CD4-positive, alpha-beta T cell (primary cell): ENCODE measurements at regions not wholly inside any gene's neighbourhood (a gene's known extent, or its start where the extent isn't known, plus 50 kb on each side); places are given as distances from the start of the nearest gene placed in this dataset.

Experiments used
- ATAC-seq: fragments of 200-7000 bp; cut with Tn5 transposase; one replicate; pipeline ENCODE4 v1.10.0; 2022; ENCODE audit warnings: mild to moderate bottlenecking; ENCODE audit not compliant: poor library complexity
- CTCF ChIA-PET: fragments of 350-600 bp; sonication (Branson Sonifier 250); formaldehyde crosslinking; loops from one replicate; lab custom pipeline; 2021; ENCODE audit warnings: antibody characterized with exemption, inconsistent platforms; lab: Charles Lee
- POLR2A ChIA-PET: fragments of 350-600 bp; sonication (Branson Sonifier 250); formaldehyde crosslinking; loops from one replicate; lab custom pipeline; 2021; ENCODE audit warnings: antibody characterized with exemption, inconsistent platforms; lab: Charles Lee
- DNase-seq, 14 experiments: peaks; one replicate each; pipeline ENCODE4 v3.0.0-alpha.2; 2013 to 2020; ENCODE audit warnings: mixed read lengths in 2 of 14
- H3K27ac ChIP-seq, 2 donors: one replicate each; pipeline versions ENCODE4 v1.5.1 to v1.7.0; 2013; ENCODE audit warnings: low read length in 2 of 2, low read depth in 1 of 2, mild to moderate bottlenecking in 1 of 2
- H3K27me3 ChIP-seq, 2 experiments: 1 replicate in 1 of 2; 2 replicates in 1 of 2; pipeline versions ENCODE4 v1.6.1 to v1.7.0; 2013; ENCODE audit warnings: low read length in 2 of 2, control low read depth in 1 of 2, mild to moderate bottlenecking in 1 of 2, moderate library complexity in 1 of 2; ENCODE audit not compliant: insufficient read depth in 2 of 2, control insufficient read depth in 1 of 2
- H3K36me3 ChIP-seq: one replicate; pipeline ENCODE4 v1.6.1; 2013; ENCODE audit warnings: low read length, control low read depth; ENCODE audit not compliant: insufficient read depth
- H3K4me1 ChIP-seq: one replicate; pipeline ENCODE4 v1.6.1; 2013; ENCODE audit warnings: low read length, control low read depth; ENCODE audit not compliant: insufficient read depth
- H3K4me3 ChIP-seq: one replicate; pipeline ENCODE4 v1.5.1; 2013; ENCODE audit warnings: mild to moderate bottlenecking, low read length, moderate library complexity
- H3K9me3 ChIP-seq, 2 experiments: 1 replicate in 1 of 2; 2 replicates in 1 of 2; pipeline versions ENCODE4 v1.6.1 to v1.7.0; 2013; ENCODE audit warnings: low read length in 2 of 2, mild to moderate bottlenecking in 2 of 2, control low read depth in 1 of 2, moderate library complexity in 1 of 2; ENCODE audit not compliant: control insufficient read depth in 1 of 2, insufficient read depth in 1 of 2
- H3K27ac Mint-ChIP-seq: one replicate; pipeline ENCODE4 v1.8.0; 2020; ENCODE audit warnings: mixed read lengths
- H3K27me3 Mint-ChIP-seq: one replicate; pipeline ENCODE4 v1.8.0; 2021; ENCODE audit warnings: mixed read lengths
- H3K36me3 Mint-ChIP-seq: one replicate; pipeline ENCODE4 v1.8.0; 2021; ENCODE audit warnings: low read depth, mixed read lengths
- H3K4me1 Mint-ChIP-seq: one replicate; pipeline ENCODE4 v1.8.0; 2021; ENCODE audit warnings: low read depth, mixed read lengths
- H3K4me3 Mint-ChIP-seq: one replicate; pipeline ENCODE4 v1.8.0; 2020; ENCODE audit warnings: mild to moderate bottlenecking, mixed read lengths
- H3K9me3 Mint-ChIP-seq: one replicate; pipeline ENCODE4 v1.8.0; 2020; ENCODE audit warnings: mixed read lengths
- intact Hi-C, 2 experiments: fragments of 100-400 bp; cut with DNase I in 1 of 2; cut with micrococcal nuclease in 1 of 2; formaldehyde crosslinking; loops; one replicate each; pipeline versions ENCODE4 v1.15.1 to v1.9.0; 2023 to 2025; cut with DNase I, micrococcal nuclease
- TF ChIP-seq, protein P1 (sequence below): fragments of 200-600 bp; IDR thresholded peaks from one replicate; pipeline ENCODE4 v1.8.0; 2022; ENCODE audit warnings: antibody characterized with exemption, mild to moderate bottlenecking

DNA sequence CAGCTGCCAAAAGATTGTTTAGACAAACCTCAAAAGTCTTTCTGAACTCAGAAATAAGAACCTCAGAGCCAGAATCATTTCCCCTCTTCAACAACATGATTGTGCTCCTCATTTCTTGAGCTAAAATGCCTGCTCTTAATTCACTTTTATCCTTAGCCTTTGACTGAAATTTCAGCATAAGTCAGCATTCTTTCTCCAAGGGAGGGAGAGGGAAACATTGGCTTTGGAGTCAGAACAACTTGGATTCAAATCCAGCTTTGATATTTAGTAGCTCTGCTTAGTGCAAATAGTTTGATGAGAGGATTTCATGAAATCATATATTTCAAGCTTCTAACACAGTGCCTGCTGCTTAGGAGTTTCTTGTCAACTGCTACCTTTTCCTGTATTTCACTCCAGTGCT lies 484.6 kb upstream of the INTU start:
- intact Hi-C loops = no loop called here
- Histone ChIP-seq H3K27me3 (no peaks in the 10 kb centered on the region), H3K27ac (no peak overlapping the region), H3K36me3 (no peaks in the 10 kb centered on the region), H3K4me1 (no peaks in the 10 kb centered on the region), H3K9me3 (no peaks in the 10 kb centered on the region), H3K4me3 (no peak overlapping the region)
- DNase-seq (no peak), ATAC-seq (no peak)
- no peak overlapping the region for H3K27ac Mint-ChIP-seq
- no peak overlapping the region for H3K4me3 Mint-ChIP-seq
- TF ChIP-seq, protein P1, sequence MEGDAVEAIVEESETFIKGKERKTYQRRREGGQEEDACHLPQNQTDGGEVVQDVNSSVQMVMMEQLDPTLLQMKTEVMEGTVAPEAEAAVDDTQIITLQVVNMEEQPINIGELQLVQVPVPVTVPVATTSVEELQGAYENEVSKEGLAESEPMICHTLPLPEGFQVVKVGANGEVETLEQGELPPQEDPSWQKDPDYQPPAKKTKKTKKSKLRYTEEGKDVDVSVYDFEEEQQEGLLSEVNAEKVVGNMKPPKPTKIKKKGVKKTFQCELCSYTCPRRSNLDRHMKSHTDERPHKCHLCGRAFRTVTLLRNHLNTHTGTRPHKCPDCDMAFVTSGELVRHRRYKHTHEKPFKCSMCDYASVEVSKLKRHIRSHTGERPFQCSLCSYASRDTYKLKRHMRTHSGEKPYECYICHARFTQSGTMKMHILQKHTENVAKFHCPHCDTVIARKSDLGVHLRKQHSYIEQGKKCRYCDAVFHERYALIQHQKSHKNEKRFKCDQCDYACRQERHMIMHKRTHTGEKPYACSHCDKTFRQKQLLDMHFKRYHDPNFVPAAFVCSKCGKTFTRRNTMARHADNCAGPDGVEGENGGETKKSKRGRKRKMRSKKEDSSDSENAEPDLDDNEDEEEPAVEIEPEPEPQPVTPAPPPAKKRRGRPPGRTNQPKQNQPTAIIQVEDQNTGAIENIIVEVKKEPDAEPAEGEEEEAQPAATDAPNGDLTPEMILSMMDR = no peak
- no peaks in the 10 kb centered on the region for H3K36me3 Mint-ChIP-seq
- no peaks in the 10 kb centered on the region for H3K4me1 Mint-ChIP-seq
- H3K27me3 Mint-ChIP-seq = no peaks in the 10 kb centered on the region
- ChIA-PET POLR2A (no interaction called here), CTCF (no interaction called here)
- peaks cover 6% of the 10 kb centered on the region for H3K9me3 Mint-ChIP-seq

DNA sequence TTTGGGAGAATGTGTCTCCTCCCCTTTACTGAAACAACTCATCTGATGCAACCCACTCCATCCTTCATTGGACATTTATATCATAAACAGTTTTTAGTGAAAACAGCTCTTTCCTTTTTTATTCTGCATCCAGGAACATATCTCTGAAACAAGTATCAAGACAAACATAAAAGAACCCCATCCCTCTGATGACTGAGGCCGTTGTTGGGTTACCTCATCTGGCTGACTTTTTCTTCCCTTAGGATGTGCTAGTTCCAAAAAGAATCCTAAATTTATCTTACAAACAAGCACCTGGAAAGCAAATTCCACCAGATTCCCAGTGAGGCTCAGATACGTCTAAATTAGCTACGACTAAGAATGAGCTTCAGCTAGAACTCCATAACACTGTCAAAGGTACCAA lies 483.7 kb upstream of the INTU start:
- Mint-ChIP-seq H3K27ac (no peak overlapping the region), H3K4me1 (no peaks in the 10 kb centered on the region), H3K4me3 (no peak overlapping the region), H3K9me3 (peaks cover 6% of the 10 kb centered on the region), H3K27me3 (no peaks in the 10 kb centered on the region), H3K36me3 (no peaks in the 10 kb centered on the region)
- no peak overlapping the region for H3K27ac ChIP-seq
- TF ChIP-seq, protein P1 = no peak
- H3K36me3 ChIP-seq = no peaks in the 10 kb centered on the region
- no peaks in the 10 kb centered on the region for H3K4me1 ChIP-seq
- POLR2A ChIA-PET = no interaction called here
- DNase-seq (no peak), ATAC-seq (no peak)
- peaks cover 0 to 3% of the 10 kb centered on the region in 2 experiments for H3K9me3 ChIP-seq
- intact Hi-C loops = no loop called here
- H3K27me3 ChIP-seq = no peaks in the 10 kb centered on the region
- CTCF ChIA-PET = no interaction called here
- H3K4me3 ChIP-seq = no peak overlapping the region

DNA sequence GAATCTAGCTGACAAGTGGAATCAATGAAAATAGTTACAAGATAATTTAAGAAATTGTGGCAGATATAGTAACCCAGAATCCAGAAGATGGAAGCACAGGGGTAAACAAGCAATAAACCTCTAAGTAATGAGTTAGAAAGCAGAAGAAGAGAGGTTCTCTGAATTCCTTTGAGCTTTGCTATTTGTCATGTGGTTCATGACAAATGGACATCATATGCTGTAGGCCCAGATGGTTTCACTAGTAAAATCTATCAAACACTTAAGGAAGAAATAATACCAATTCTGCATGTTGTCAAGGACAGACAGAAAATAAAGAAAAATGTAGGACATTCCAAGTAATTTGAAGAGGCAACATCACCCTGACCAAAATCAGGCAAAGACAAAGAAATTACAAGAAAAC lies 480.8 kb upstream of the INTU start:
- Mint-ChIP-seq H3K4me3 (no peak overlapping the region), H3K9me3 (peaks cover 5% of the 10 kb centered on the region), H3K36me3 (no peaks in the 10 kb centered on the region), H3K27me3 (no peaks in the 10 kb centered on the region), H3K27ac (no peak overlapping the region), H3K4me1 (no peaks in the 10 kb centered on the region)
- ATAC-seq = no peak
- intact Hi-C loops = no loop called here
- Histone ChIP-seq H3K36me3 (no peaks in the 10 kb centered on the region), H3K27ac (no peak overlapping the region), H3K9me3 (peaks cover 0 to 6% of the 10 kb centered on the region in 2 experiments), H3K27me3 (no peaks in the 10 kb centered on the region), H3K4me3 (no peak overlapping the region), H3K4me1 (no peaks in the 10 kb centered on the region)
- TF ChIP-seq, protein P1 = no peak
- DNase-seq = no peak
- CTCF ChIA-PET = no interaction called here
- POLR2A ChIA-PET = no interaction called here
